Pancreas (tissue), 10 donors: ENCODE measurements at regions not wholly inside any gene's neighbourhood (a gene's known extent, or its start where the extent isn't known, plus 50 kb on each side); places are given as distances from the start of the nearest gene placed in this dataset.

Experiments used
- ATAC-seq, 4 donors: fragments of 200-7000 bp; cut with Tn5 transposase; one replicate each; pipeline versions ENCODE4 v1.8.0 to v1.9.1; 2020; ENCODE audit warnings: mild to moderate bottlenecking in 4 of 4, moderate library complexity in 4 of 4
- DNase-seq, 6 donors: peaks; one replicate each; pipeline ENCODE4 v3.0.0-alpha.2; 2020
- FAIRE-seq: peaks from 2 replicates; lab custom pipeline; 2012; peaks lifted over from hg19 to GRCh38; lab: Jason Lieb, UNC
- H3K27ac ChIP-seq, 4 donors: fragments of 200-600 bp; sonication (generic); 1 replicate in 3 of 4; 2 replicates in 1 of 4; pipeline versions ENCODE4 v1.5.0 to v1.8.0; 2020
- H3K27me3 ChIP-seq, 4 donors: fragments of 200-600 bp; one replicate each; pipeline ENCODE4 v1.8.0; 2021
- H3K36me3 ChIP-seq, 3 donors: fragments of 200-600 bp; sonication (generic) in 1 of 3; one replicate each; pipeline versions ENCODE4 v1.5.0 to v1.8.0; 2020 to 2021
- H3K4me1 ChIP-seq, 3 donors: fragments of 200-600 bp; one replicate each; pipeline ENCODE4 v1.8.0; 2021
- H3K4me3 ChIP-seq, 4 donors: fragments of 200-600 bp; sonication (generic) in 2 of 4; one replicate each; pipeline versions ENCODE4 v1.5.0 to v1.8.0; 2020 to 2021
- H3K9me3 ChIP-seq, 4 donors: fragments of 200-600 bp; one replicate each; pipeline ENCODE4 v1.8.0; 2021
- CTCF ChIP-seq, 4 donors: fragments of 200-600 bp; sonication (generic) in 3 of 4; IDR thresholded peaks; one replicate each; pipeline versions ENCODE4 v1.5.0 to v1.8.0; 2021; ENCODE audit warnings: antibody characterized with exemption in 4 of 4
- WGBS, 2 donors: extraction: QIAGEN DNeasy Blood & Tissue Kit; methylation state at CpG; one replicate each; pipeline ENCODE4 v1.1.7; 2013; 5-methylcytosine and 5-hydroxymethylcytosine counted together
- intact Hi-C, 3 donors: fragments of 100-400 bp; cut with DNase I; formaldehyde crosslinking; loops; one replicate each; pipeline versions ENCODE4 v1.11.1 to v1.14.2; 2022
- donor health status: healthy with polysubstance abuse.
- donor health status: DM: no; HTN: no; CAD: no; lungs with moderate emphysema.
- donor health status: DM: no; HTN: no; CAD: no.
- donor health status: control.
- donor health status: control.
- donor health status: Bipolar disorder and iron deficiency.
- donor health status: DM: yes; HTN: yes; CAD: no.
- donor health status: DM: no; HTN: no; CAD: no.
- donor health status: DM: no; HTN: no; CAD: no.
- donor health status: DM: yes; HTN: yes; CAD: no.

DNA sequence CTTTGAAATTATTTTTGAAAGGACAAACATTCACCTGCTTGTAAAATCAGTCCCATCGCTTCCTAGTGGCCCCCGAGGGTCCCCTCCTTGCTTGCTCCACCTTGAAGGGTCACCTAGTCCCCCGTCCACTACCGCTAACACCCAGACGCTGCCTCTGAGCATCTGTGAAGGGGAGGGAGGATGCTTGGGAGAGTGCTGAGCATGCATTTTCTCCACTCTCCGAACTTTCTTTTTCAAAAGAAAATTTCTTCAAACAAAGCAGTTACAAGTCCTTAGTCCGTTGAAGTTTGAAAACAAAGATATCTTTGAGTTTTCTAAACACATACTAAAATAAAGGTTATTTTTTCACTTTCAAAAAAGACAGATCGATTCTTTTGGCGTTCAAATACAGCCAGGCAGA, 224.3 kb upstream of the ARID1B start:
- Histone ChIP-seq H3K27me3 (no peaks in the 10 kb centered on the region), H3K27ac (no peak overlapping the region), H3K4me1 (no peaks in the 10 kb centered on the region), H3K9me3 (no peaks in the 10 kb centered on the region), H3K4me3 (no peak overlapping the region), H3K36me3 (no peaks in the 10 kb centered on the region)
- ATAC-seq (no peak), DNase-seq (no peak), FAIRE-seq (no peak)
- no peak for TF ChIP-seq CTCF (IDR thresholded peaks at IDR 0.05)
- WGBS, 2 donors = 79 to 82% methylated on average over 9 of the region's 9 CpGs
- intact Hi-C loops = no loop called here

- H3K27me3 ChIP-seq = no peaks in the 10 kb centered on the region
- no peaks in the 10 kb centered on the region for H3K36me3 ChIP-seq
- TF ChIP-seq CTCF (IDR thresholded peaks at IDR 0.05) = no peak
- no peak overlapping the region for H3K4me3 ChIP-seq
- DNase-seq (no peak), ATAC-seq (no peak), FAIRE-seq (no peak)
- intact Hi-C loops = no loop called here
- no peak overlapping the region for H3K27ac ChIP-seq
- 80% methylated on average over 4 of the region's 4 CpGs for whole genome bisulfite sequencing, 2 donors
- no peaks in the 10 kb centered on the region for H3K9me3 ChIP-seq
- no peaks in the 10 kb centered on the region for H3K4me1 ChIP-seq
These were observed 226.2 kb upstream of the ARID1B start for GRCh38 chr6:156550949-156551348.

- Histone ChIP-seq H3K4me3 (no peak overlapping the region), H3K36me3 (no peaks in the 10 kb centered on the region), H3K4me1 (no peaks in the 10 kb centered on the region), H3K27me3 (no peaks in the 10 kb centered on the region), H3K27ac (no peak overlapping the region), H3K9me3 (no peaks in the 10 kb centered on the region)
- no peak for FAIRE-seq
- DNase-seq = no peak
- TF ChIP-seq CTCF (IDR thresholded peaks at IDR 0.05) = no peak
- WGBS, 2 donors = 71 to 85% methylated on average over 3 of the region's 3 CpGs
- ATAC-seq = no peak
- intact Hi-C loops = no loop called here
These were observed 231.2 kb upstream of the ARID1B start for GRCh38 chr6:156545931-156546330.

DNA sequence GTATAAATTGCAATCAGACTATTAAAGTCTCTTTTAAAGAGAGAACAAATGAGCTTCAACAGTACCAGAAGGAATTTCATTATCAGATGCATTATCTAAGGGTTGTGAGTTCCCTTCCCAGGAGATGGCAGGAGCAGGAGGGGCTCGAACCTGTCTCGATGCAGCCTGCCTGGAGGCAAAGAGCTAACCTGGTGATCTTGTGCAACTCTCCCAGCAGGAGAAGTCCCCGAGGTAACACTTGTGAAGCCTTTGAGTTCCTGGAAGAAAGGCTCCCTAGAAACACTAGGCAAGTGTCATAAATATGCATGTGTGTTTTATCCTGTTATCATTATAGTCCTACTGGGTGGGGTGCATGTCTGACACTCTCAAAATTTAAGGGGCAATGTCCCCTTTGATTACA, 232.2 kb upstream of the ARID1B start:
- ATAC-seq (no peak), FAIRE-seq (no peak), DNase-seq (no peak)
- Histone ChIP-seq H3K4me1 (no peaks in the 10 kb centered on the region), H3K27ac (no peak overlapping the region), H3K36me3 (no peaks in the 10 kb centered on the region), H3K4me3 (no peak overlapping the region), H3K9me3 (no peaks in the 10 kb centered on the region), H3K27me3 (no peaks in the 10 kb centered on the region)
- 33 to 37% methylated on average over 3 of the region's 3 CpGs for WGBS, 2 donors
- no peak for TF ChIP-seq CTCF (IDR thresholded peaks at IDR 0.05)
- intact Hi-C loops = no loop called here

GRCh38 chr6:156544046-156544445, 233.1 kb upstream of the ARID1B start:
- H3K27me3 ChIP-seq = no peaks in the 10 kb centered on the region
- no peak overlapping the region for H3K4me3 ChIP-seq
- no peak overlapping the region for H3K27ac ChIP-seq
- DNase-seq (no peak), FAIRE-seq (no peak), ATAC-seq (no peak)
- no peaks in the 10 kb centered on the region for H3K4me1 ChIP-seq
- no peak for TF ChIP-seq CTCF (IDR thresholded peaks at IDR 0.05)
- H3K36me3 ChIP-seq = no peaks in the 10 kb centered on the region
- H3K9me3 ChIP-seq = no peaks in the 10 kb centered on the region
- WGBS, 2 donors = 78 to 89% methylated on average over 7 of the region's 7 CpGs
- intact Hi-C loops = no loop called here
